T-helper 1 cell treated with Interleukin-12 subunit alpha and Interleukin-12 subunit beta and Interleukin-4 antibody, amounts not matched to agents 30 μg/mL and 1 μg/mL, for 36 hours (primary cell): ENCODE measurements at regions not wholly inside any gene's neighbourhood (a gene's known extent, or its start where the extent isn't known, plus 50 kb on each side); places are given as distances from the start of the nearest gene placed in this dataset.

Experiments
- H3K27ac Mint-ChIP-seq: one replicate; pipeline ENCODE4 v1.8.0; 2021; ENCODE audit warnings: mild to moderate bottlenecking, mixed read lengths
- H3K27me3 Mint-ChIP-seq: one replicate; pipeline ENCODE4 v1.8.0; 2021; ENCODE audit warnings: low read depth, mixed read lengths
- H3K36me3 Mint-ChIP-seq: one replicate; pipeline ENCODE4 v1.8.0; 2021; ENCODE audit warnings: low read depth, mixed read lengths
- H3K4me1 Mint-ChIP-seq: one replicate; pipeline ENCODE4 v1.8.0; 2021; ENCODE audit warnings: low read depth, mixed read lengths
- H3K4me3 Mint-ChIP-seq: one replicate; pipeline ENCODE4 v1.8.0; 2021; ENCODE audit warnings: mild to moderate bottlenecking, moderate library complexity, mixed read lengths
- H3K9me3 Mint-ChIP-seq: one replicate; pipeline ENCODE4 v1.8.0; 2021; ENCODE audit warnings: mixed read lengths

- peaks cover 13% of the 10 kb centered on the region for H3K27me3 Mint-ChIP-seq
Observed at GRCh38 chr20:57844626-57845596, 135.1 kb upstream of the PMEPA1 start.

GRCh38 chr20:57843941-57844625 lies 134.3 kb upstream of the PMEPA1 start:
- Mint-ChIP-seq H3K4me1 (no peaks in the 10 kb centered on the region), H3K9me3 (no peaks in the 10 kb centered on the region), H3K36me3 (no peaks in the 10 kb centered on the region), H3K4me3 (no peak overlapping the region), H3K27me3 (peaks cover 13% of the 10 kb centered on the region), H3K27ac (no peak overlapping the region)

More at GRCh38 chr20:57844626-57845596, 135.1 kb upstream of the PMEPA1 start:
- H3K4me3 Mint-ChIP-seq: no peak overlapping the region
- H3K9me3 Mint-ChIP-seq: no peaks in the 10 kb centered on the region
- H3K27ac Mint-ChIP-seq: no peak overlapping the region
- no peaks in the 10 kb centered on the region for H3K36me3 Mint-ChIP-seq
- H3K4me1 Mint-ChIP-seq: no peaks in the 10 kb centered on the region

GRCh38 chr20:57842720-57843119 lies 132.9 kb upstream of the PMEPA1 start:
- Mint-ChIP-seq H3K4me3 (no peak overlapping the region), H3K4me1 (no peaks in the 10 kb centered on the region), H3K36me3 (no peaks in the 10 kb centered on the region), H3K9me3 (no peaks in the 10 kb centered on the region), H3K27ac (no peak overlapping the region), H3K27me3 (peaks cover 6% of the 10 kb centered on the region)

GRCh38 chr20:57841297-57841866 lies 131.6 kb upstream of the PMEPA1 start:
- Mint-ChIP-seq H3K27me3 (peaks cover 2% of the 10 kb centered on the region), H3K9me3 (no peaks in the 10 kb centered on the region), H3K36me3 (no peaks in the 10 kb centered on the region), H3K27ac (no peak overlapping the region), H3K4me1 (no peaks in the 10 kb centered on the region), H3K4me3 (no peak overlapping the region)

- Mint-ChIP-seq H3K9me3 (no peaks in the 10 kb centered on the region), H3K4me3 (no peak overlapping the region), H3K27ac (no peak overlapping the region), H3K27me3 (no peaks in the 10 kb centered on the region), H3K36me3 (no peaks in the 10 kb centered on the region), H3K4me1 (no peaks in the 10 kb centered on the region)
Observed at GRCh38 chr20:57840504-57841296, 130.9 kb upstream of the PMEPA1 start.

GRCh38 chr20:57840066-57840465 lies 130.3 kb upstream of the PMEPA1 start:
- Mint-ChIP-seq H3K36me3 (no peaks in the 10 kb centered on the region), H3K4me1 (no peaks in the 10 kb centered on the region), H3K27me3 (no peaks in the 10 kb centered on the region), H3K27ac (no peak overlapping the region), H3K4me3 (no peak overlapping the region), H3K9me3 (no peaks in the 10 kb centered on the region)

GRCh38 chr20:57838670-57839151 lies 128.9 kb upstream of the PMEPA1 start:
- Mint-ChIP-seq H3K4me3 (no peak overlapping the region), H3K9me3 (no peaks in the 10 kb centered on the region)

GRCh38 chr20:57837208-57838035 lies 127.6 kb upstream of the PMEPA1 start:
- Mint-ChIP-seq H3K4me3 (no peak overlapping the region), H3K4me1 (no peaks in the 10 kb centered on the region), H3K36me3 (no peaks in the 10 kb centered on the region), H3K27ac (no peak overlapping the region), H3K27me3 (no peaks in the 10 kb centered on the region), H3K9me3 (no peaks in the 10 kb centered on the region)

More at GRCh38 chr20:57838670-57839151, 128.9 kb upstream of the PMEPA1 start:
- H3K27me3 Mint-ChIP-seq: no peaks in the 10 kb centered on the region
- H3K36me3 Mint-ChIP-seq: no peaks in the 10 kb centered on the region
- H3K27ac Mint-ChIP-seq: no peak overlapping the region
- H3K4me1 Mint-ChIP-seq: no peaks in the 10 kb centered on the region

- Mint-ChIP-seq H3K9me3 (no peaks in the 10 kb centered on the region), H3K4me3 (no peak overlapping the region), H3K4me1 (no peaks in the 10 kb centered on the region), H3K27me3 (no peaks in the 10 kb centered on the region), H3K27ac (no peak overlapping the region), H3K36me3 (no peaks in the 10 kb centered on the region)
Observed at GRCh38 chr20:57835588-57836455, 126.0 kb upstream of the PMEPA1 start.

GRCh38 chr20:57835074-57835452 lies 125.2 kb upstream of the PMEPA1 start:
- no peaks in the 10 kb centered on the region for H3K36me3 Mint-ChIP-seq
- H3K27me3 Mint-ChIP-seq: no peaks in the 10 kb centered on the region
- H3K4me1 Mint-ChIP-seq: no peaks in the 10 kb centered on the region
- H3K27ac Mint-ChIP-seq: no peak overlapping the region
- H3K9me3 Mint-ChIP-seq: no peaks in the 10 kb centered on the region
- H3K4me3 Mint-ChIP-seq: no peak overlapping the region

GRCh38 chr20:57834306-57835073 lies 124.7 kb upstream of the PMEPA1 start:
- no peaks in the 10 kb centered on the region for H3K4me1 Mint-ChIP-seq
- H3K4me3 Mint-ChIP-seq: no peak overlapping the region
- H3K27ac Mint-ChIP-seq: no peak overlapping the region
- no peaks in the 10 kb centered on the region for H3K9me3 Mint-ChIP-seq
- H3K36me3 Mint-ChIP-seq: no peaks in the 10 kb centered on the region
- H3K27me3 Mint-ChIP-seq: no peaks in the 10 kb centered on the region

- H3K27me3 Mint-ChIP-seq: no peaks in the 10 kb centered on the region
- H3K27ac Mint-ChIP-seq: no peak overlapping the region
- H3K36me3 Mint-ChIP-seq: no peaks in the 10 kb centered on the region
- no peaks in the 10 kb centered on the region for H3K4me1 Mint-ChIP-seq
- no peaks in the 10 kb centered on the region for H3K9me3 Mint-ChIP-seq
- no peak overlapping the region for H3K4me3 Mint-ChIP-seq
Observed at GRCh38 chr20:57831993-57832585, 122.3 kb upstream of the PMEPA1 start.
